ENCODE measurements at regions not wholly inside any gene's neighbourhood (a gene's known extent, or its start where the extent isn't known, plus 50 kb on each side); places are given as distances from the start of the nearest gene placed in this dataset. TPM values are rescaled to one million over a fixed set of nuclear protein-coding genes. Genes with fewer than 3 reads are reported as not detected.
A peak's percentile ranks its signal among the peaks of the same experiment; 100 is the strongest.

- no peak for TF ChIP-seq CTCF (IDR thresholded peaks at IDR 0.05; ENCODE audit: control extremely low read depth, extremely low read depth)
- WGBS, 2 donors, result 87 to 93% methylated on average over 4 of the region's 4 CpGs
- Histone ChIP-seq H3K27ac (ENCODE audit: low read depth in 1 of 2, low read length in 1 of 2) (no peak overlapping the region), H3K27me3 (ENCODE audit: control insufficient read depth in 3 of 3, insufficient read depth in 3 of 3, low read length in 2 of 3) (no peaks in the 10 kb centered on the region), H3K36me3 (ENCODE audit: control insufficient read depth in 4 of 4, insufficient read depth in 4 of 4, low read length in 4 of 4) (no peaks in the 10 kb centered on the region), H3K4me3 (no peak overlapping the region), H3K9ac (ENCODE audit: insufficient read depth in 1 of 2, low read length in 2 of 2) (no peak overlapping the region), H3K4me1 (ENCODE audit: control insufficient read depth in 5 of 5, insufficient read depth in 5 of 5, low read length in 5 of 5) (no peaks in the 10 kb centered on the region), H3K9me3 (ENCODE audit: control insufficient read depth in 4 of 4, insufficient read depth in 3 of 4, low read length in 3 of 4) (peaks cover 0 to 2% (median 0%) of the 10 kb centered on the region in 4 donors)
- DNase-seq (no peak), ATAC-seq (ENCODE audit: insufficient read depth, low FRiP score) (no peak)
Observed at GRCh38 chr9:87446527-87446926, 51.1 kb upstream of the DAPK1 start.

- ATAC-seq (ENCODE audit: insufficient read depth, low FRiP score) (no peak), DNase-seq (peak in 2 of 3 donors; percentile 15 to 33)
- no peak for TF ChIP-seq CTCF (IDR thresholded peaks at IDR 0.05; ENCODE audit: control extremely low read depth, extremely low read depth)
- Histone ChIP-seq H3K4me1 (ENCODE audit: control insufficient read depth in 5 of 5, insufficient read depth in 5 of 5, low read length in 5 of 5) (no peaks in the 10 kb centered on the region), H3K9me3 (ENCODE audit: control insufficient read depth in 4 of 4, insufficient read depth in 3 of 4, low read length in 3 of 4) (peaks cover 0 to under 1% (median 0%) of the 10 kb centered on the region in 4 donors), H3K9ac (ENCODE audit: insufficient read depth in 1 of 2, low read length in 2 of 2) (no peak overlapping the region), H3K27ac (ENCODE audit: low read depth in 1 of 2, low read length in 1 of 2) (no peak overlapping the region), H3K36me3 (ENCODE audit: control insufficient read depth in 4 of 4, insufficient read depth in 4 of 4, low read length in 4 of 4) (no peaks in the 10 kb centered on the region), H3K27me3 (ENCODE audit: control insufficient read depth in 3 of 3, insufficient read depth in 3 of 3, low read length in 2 of 3) (no peaks in the 10 kb centered on the region), H3K4me3 (no peak overlapping the region)
- WGBS, 2 donors, result 70 to 82% methylated on average over 11 of the region's 11 CpGs
Observed at GRCh38 chr9:87447547-87448432, 49.9 kb upstream of the DAPK1 start.

Small RNA genes lying in the stretch of these regions (small RNA-seq; reads per million reads assigned to genes)
- gene AL353752.1 (ENCODE audit: low replicate concordance) (not detected), gene RF00568 (ENCODE audit: low replicate concordance) (not detected)

All from lung (tissue), 12 donors.